22Rv1 (cell line): ENCODE measurements at regions not wholly inside any gene's neighbourhood (a gene's known extent, or its start where the extent isn't known, plus 50 kb on each side); places are given as distances from the start of the nearest gene placed in this dataset.

ENCODE experiments used
- H3K27ac ChIP-seq: fragments of 450-650 bp; 2 replicates; pipeline ENCODE4 v1.5.1; 2017
- CTCF ChIP-seq: fragments of 450-650 bp; IDR thresholded peaks from 2 replicates; pipeline ENCODE4 v1.5.1; 2017; ENCODE audit warnings: mild to moderate bottlenecking
- ZFX ChIP-seq: fragments of 450-650 bp; IDR thresholded peaks from 2 replicates; pipeline ENCODE4 v1.6.1; 2017; ENCODE audit warnings: antibody characterized with exemption, borderline replicate concordance

DNA sequence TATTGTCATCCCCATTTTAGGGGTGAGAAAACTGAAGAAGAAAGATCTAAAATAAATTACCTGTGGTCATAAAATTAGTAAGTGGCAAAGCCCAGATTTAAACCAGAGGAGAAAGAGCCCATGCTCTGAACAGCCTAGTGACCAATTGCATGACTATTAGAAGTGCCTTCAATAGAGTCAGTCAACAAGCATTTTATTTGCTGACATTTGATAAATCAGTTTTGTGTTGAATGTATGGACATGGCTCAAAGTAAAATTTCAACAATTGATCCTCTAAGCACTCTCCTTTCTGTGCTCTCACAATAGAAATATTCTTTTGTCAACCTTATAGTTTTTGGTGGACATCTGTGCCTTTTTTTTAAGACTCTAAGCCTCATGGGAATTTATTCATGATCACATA lies 572.9 kb upstream of the SOX9 start:
- no peak overlapping the region for H3K27ac ChIP-seq
- no peak for TF ChIP-seq ZFX
- no peak for TF ChIP-seq CTCF

DNA sequence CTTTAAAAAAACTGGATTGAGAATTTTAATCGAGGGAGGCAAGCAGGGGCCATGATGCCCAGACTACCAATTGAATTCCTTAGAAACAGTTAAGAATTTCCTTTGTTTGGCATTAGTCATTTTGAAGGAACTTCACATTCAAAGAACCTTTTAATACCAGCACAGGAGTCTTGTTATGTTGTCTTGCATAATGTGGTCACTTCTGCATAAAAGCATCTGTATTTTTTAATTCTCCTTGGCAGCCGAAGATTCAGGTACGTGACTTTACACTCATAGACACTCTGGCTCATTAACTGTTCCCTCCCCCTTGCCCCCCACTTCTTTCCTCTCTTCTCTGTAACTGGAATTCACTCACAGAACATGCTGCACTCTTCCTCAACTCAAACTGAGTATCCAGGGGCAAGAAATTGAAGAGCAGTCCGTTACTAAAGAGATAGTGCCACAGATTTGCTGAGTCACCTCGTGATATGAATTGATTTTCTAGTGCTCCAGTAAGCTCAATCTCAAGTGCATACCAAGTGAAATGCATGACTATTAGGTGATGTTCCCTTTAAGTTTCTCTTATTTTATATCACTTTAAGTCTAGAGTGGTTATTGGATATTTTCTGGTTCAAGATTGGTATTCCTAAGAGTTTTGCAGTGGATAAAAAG lies 572.2 kb upstream of the SOX9 start:
- no peak for TF ChIP-seq CTCF
- TF ChIP-seq ZFX: no peak
- no peak overlapping the region for H3K27ac ChIP-seq

DNA sequence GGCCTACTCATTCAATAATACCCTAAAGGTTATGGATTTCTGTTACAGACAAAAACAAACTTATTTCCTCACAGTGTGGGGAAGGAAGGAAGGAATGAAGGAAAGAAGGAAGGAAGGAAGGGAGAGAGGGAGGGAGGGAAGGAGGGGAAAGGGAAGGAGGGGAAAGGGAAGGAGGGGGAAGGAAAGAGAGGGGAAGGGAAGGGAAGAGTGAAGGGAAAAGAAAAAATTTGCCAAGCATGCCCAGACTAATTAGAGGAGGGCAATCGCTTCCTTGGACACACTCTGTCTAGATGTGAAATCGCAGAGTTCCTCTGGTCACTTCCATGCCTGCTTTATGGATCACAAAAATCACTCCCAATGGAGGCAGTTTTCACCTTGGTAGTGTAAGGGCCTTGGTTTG lies 570.1 kb upstream of the SOX9 start:
- H3K27ac ChIP-seq: no peak overlapping the region
- TF ChIP-seq CTCF: no peak
- TF ChIP-seq ZFX: no peak

GRCh38 chr17:71553381-71553780 lies 567.4 kb upstream of the SOX9 start:
- H3K27ac ChIP-seq: no peak overlapping the region
- TF ChIP-seq CTCF: no peak
- TF ChIP-seq ZFX: no peak

DNA sequence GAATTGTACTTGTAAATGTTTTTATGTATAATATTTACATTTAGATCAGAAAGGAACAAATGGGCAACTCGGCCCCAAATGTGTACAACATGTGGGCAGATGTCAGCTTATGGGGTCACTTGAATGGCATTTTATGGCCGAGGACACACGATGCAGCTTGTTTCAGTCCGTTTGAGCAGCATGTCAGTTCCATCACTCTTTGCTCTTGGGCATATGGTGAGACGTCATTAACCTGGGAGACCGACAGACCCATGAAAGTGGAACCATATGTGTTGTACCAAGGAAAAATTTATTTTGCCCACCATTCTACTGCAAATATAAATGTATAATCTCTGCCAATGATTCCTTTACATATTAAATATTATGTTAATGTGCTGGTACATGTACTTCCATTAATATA lies 561.9 kb upstream of the SOX9 start:
- H3K27ac ChIP-seq: no peak overlapping the region
- no peak for TF ChIP-seq ZFX

DNA sequence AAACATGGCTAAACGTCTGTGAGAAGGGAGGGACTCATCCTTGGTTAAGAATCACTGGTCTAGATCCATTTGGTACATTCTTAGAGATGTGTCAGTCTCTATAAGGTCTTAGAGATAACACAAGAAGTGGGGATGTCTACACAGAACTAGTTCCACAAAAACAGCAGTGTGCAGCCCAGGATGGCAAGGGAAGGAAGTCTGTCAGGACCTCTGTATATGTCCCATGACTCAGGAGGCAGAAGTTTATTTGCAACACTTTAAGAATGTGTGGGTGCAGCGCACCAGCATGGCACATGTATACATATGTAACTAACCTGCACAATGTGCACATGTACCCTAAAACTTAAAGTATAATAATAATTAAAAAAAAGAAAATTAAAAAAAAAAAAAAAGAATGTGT lies 548.5 kb upstream of the SOX9 start:
- TF ChIP-seq CTCF (no peak), ZFX (no peak)
- H3K27ac ChIP-seq: peak overlapping the region; percentile 27; the same call in 1 of the 2 replicates

DNA sequence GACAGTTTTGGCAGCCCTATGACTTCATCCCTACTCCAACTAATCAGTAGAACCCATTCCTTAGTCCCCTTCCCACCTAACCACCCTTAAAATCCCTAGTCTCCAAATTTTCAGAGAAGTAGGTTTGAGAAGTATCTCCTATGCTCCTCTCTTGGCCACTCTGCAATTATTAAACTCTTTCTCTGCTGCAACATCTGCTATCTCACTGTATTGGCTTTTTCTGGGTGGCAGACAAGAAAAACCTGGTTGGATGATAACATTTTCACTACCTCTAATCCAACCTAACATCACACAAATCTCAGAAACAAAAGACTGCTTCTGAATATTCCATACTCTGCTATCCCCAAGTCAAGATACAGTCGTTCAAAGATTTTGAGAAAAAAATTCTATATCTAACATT lies 542.4 kb upstream of the SOX9 start:
- no peak overlapping the region for H3K27ac ChIP-seq
- no peak for TF ChIP-seq ZFX
- TF ChIP-seq CTCF: no peak

DNA sequence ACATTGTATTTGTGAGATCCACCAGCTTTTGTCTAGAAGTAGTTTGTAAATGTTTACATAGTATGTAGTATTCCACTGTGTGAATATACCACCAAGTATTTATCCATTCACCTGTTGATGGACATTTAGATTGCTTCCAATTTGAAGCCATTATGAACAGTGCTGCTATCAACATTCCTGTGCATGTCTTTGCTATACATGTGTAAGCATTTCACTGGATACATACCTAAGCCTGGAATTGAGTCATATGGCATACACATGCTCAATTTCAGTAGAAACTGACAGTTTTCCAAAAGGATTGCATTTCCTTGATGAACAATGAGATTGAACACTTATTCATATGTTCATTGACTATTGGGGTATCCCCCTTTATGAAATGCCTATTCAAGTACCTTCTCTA lies 540.6 kb upstream of the SOX9 start:
- no peak overlapping the region for H3K27ac ChIP-seq
- TF ChIP-seq CTCF (no peak), ZFX (no peak)
